ENCODE measurements at regions not wholly inside any gene's neighbourhood (a gene's known extent, or its start where the extent isn't known, plus 50 kb on each side); places are given as distances from the start of the nearest gene placed in this dataset.

- ChIA-PET POLR2A (no interaction called here), CTCF (interaction anchor here (0.7 kb wide), 1 partner anchor 139 kb away, joined by 3 read pairs; no protein-coding TSS in a partner anchor)
- Histone ChIP-seq H3K4me3 (ENCODE audit: low read depth, low read length) (no peak overlapping the region), H3K27me3 (ENCODE audit: control insufficient read depth, insufficient read depth, low read length) (no peaks in the 10 kb centered on the region), H3K36me3 (ENCODE audit: control insufficient read depth, insufficient read depth, low read length) (no peaks in the 10 kb centered on the region)
- TF ChIP-seq CTCF (IDR thresholded peaks at IDR 0.05; ENCODE audit: insufficient read depth, low read depth, low read length), result no peak
- DNase-seq (ENCODE audit: low read depth), result no peak
Measured at GRCh38 chr11:129503646-129504045, 128.0 kb downstream of the BARX2 start.

- no peaks in the 10 kb centered on the region for H3K36me3 ChIP-seq (ENCODE audit: control insufficient read depth, insufficient read depth, low read length)
- DNase-seq (ENCODE audit: low read depth), result no peak
- H3K27me3 ChIP-seq (ENCODE audit: control insufficient read depth, insufficient read depth, low read length), result no peaks in the 10 kb centered on the region
- CTCF ChIA-PET, result no interaction called here
- no peak overlapping the region for H3K4me3 ChIP-seq (ENCODE audit: low read depth, low read length)
- no peak for TF ChIP-seq CTCF (IDR thresholded peaks at IDR 0.05; ENCODE audit: insufficient read depth, low read depth, low read length)
- POLR2A ChIA-PET, result no interaction called here
Measured at GRCh38 chr11:129505266-129505665, 129.6 kb downstream of the BARX2 start.

GRCh38 chr11:129508163-129508562, 132.5 kb downstream of the BARX2 start:
- CTCF ChIA-PET, result no interaction called here

GRCh38 chr11:129528296-129528695, 152.6 kb downstream of the BARX2 start:
- CTCF ChIA-PET, result interaction anchor here (0.6 kb wide), 1 partner anchor 226 kb away, joined by 4 read pairs; no protein-coding TSS in a partner anchor
- POLR2A ChIA-PET, result no interaction called here

More at GRCh38 chr11:129508163-129508562, 132.5 kb downstream of the BARX2 start:
- no peak for DNase-seq (ENCODE audit: low read depth)
- POLR2A ChIA-PET, result no interaction called here
- Histone ChIP-seq H3K4me3 (ENCODE audit: low read depth, low read length) (no peak overlapping the region), H3K27me3 (ENCODE audit: control insufficient read depth, insufficient read depth, low read length) (no peaks in the 10 kb centered on the region), H3K36me3 (ENCODE audit: control insufficient read depth, insufficient read depth, low read length) (no peaks in the 10 kb centered on the region)
- no peak for TF ChIP-seq CTCF (IDR thresholded peaks at IDR 0.05; ENCODE audit: insufficient read depth, low read depth, low read length)

GRCh38 chr11:129530154-129530895, 154.7 kb downstream of the BARX2 start:
- H3K27me3 ChIP-seq (ENCODE audit: control insufficient read depth, insufficient read depth, low read length), result no peaks in the 10 kb centered on the region
- H3K36me3 ChIP-seq (ENCODE audit: control insufficient read depth, insufficient read depth, low read length), result no peaks in the 10 kb centered on the region
- no peak for TF ChIP-seq CTCF (IDR thresholded peaks at IDR 0.05; ENCODE audit: insufficient read depth, low read depth, low read length)
- ChIA-PET POLR2A (no interaction called here), CTCF (no interaction called here)
- no peak for DNase-seq (ENCODE audit: low read depth)
- no peak overlapping the region for H3K4me3 ChIP-seq (ENCODE audit: low read depth, low read length)

More at GRCh38 chr11:129528296-129528695, 152.6 kb downstream of the BARX2 start:
- H3K4me3 ChIP-seq (ENCODE audit: low read depth, low read length), result no peak overlapping the region
- H3K36me3 ChIP-seq (ENCODE audit: control insufficient read depth, insufficient read depth, low read length), result no peaks in the 10 kb centered on the region
- DNase-seq (ENCODE audit: low read depth), result no peak
- no peaks in the 10 kb centered on the region for H3K27me3 ChIP-seq (ENCODE audit: control insufficient read depth, insufficient read depth, low read length)
- no peak for TF ChIP-seq CTCF (IDR thresholded peaks at IDR 0.05; ENCODE audit: insufficient read depth, low read depth, low read length)

Measured in BJ (cell line).